HepG2 (cell line): ENCODE measurements at regions not wholly inside any gene's neighbourhood (a gene's known extent, or its start where the extent isn't known, plus 50 kb on each side); places are given as distances from the start of the nearest gene placed in this dataset.
A peak's percentile ranks its signal among the peaks of the same experiment; 100 is the strongest.

Experiments
- ARNTL ChIP-seq: sonication (generic); formaldehyde crosslinking; IDR thresholded peaks from 2 replicates; pipeline ENCODE4 v1.4.0; 2020; ENCODE audit warnings: mild to moderate bottlenecking, missing genetic modification reagents
- EZH2 ChIP-seq: conservative IDR thresholded peaks from 2 replicates; pipeline ENCODE4 v1.6.1; 2012; ENCODE audit warnings: mild to moderate bottlenecking, low read depth, low read length, moderate library complexity
- GABPA ChIP-seq, 2 experiments: IDR thresholded peaks; 2 replicates each; pipeline ENCODE4 v1.6.1; 2011 to 2016; ENCODE audit warnings: low read depth in 2 of 2, low read length in 1 of 2, missing biosample characterization in 1 of 2, missing genetic modification characterization in 1 of 2
- KLF6 ChIP-seq: IDR thresholded peaks from 2 replicates; pipeline ENCODE4 v1.8.0; 2016; ENCODE audit warnings: missing biosample characterization, missing genetic modification reagents
- NR2C2 ChIP-seq: sonication (generic); formaldehyde crosslinking; IDR thresholded peaks from 2 replicates; pipeline ENCODE4 v1.4.0; 2020; ENCODE audit warnings: missing genetic modification reagents, mild to moderate bottlenecking, moderate library complexity, borderline replicate concordance
- PAF1 ChIP-seq: IDR thresholded peaks from 2 replicates; pipeline ENCODE4 v1.6.1; 2016; ENCODE audit warnings: missing genetic modification reagents, missing compliant biosample characterization
- SMAD1 ChIP-seq: sonication (generic); formaldehyde crosslinking; IDR thresholded peaks from 2 replicates; pipeline ENCODE4 v1.4.0; 2020; ENCODE audit warnings: missing genetic modification reagents, low read depth, mild to moderate bottlenecking, borderline replicate concordance
- ZKSCAN8 ChIP-seq: IDR thresholded peaks from 2 replicates; pipeline ENCODE4 v1.6.1; 2016; ENCODE audit warnings: borderline replicate concordance, missing genetic modification reagents, missing compliant biosample characterization
- ZNF317 ChIP-seq: sonication (generic); formaldehyde crosslinking; IDR thresholded peaks from 2 replicates; pipeline ENCODE4 v1.5.0; 2020; ENCODE audit warnings: mild to moderate bottlenecking, missing genetic modification reagents
- TF ChIP-seq, protein P1 (sequence below): sonication (generic); formaldehyde crosslinking; IDR thresholded peaks from 2 replicates; pipeline ENCODE4 v1.4.0; 2020; ENCODE audit warnings: missing genetic modification reagents, borderline replicate concordance
- TF ChIP-seq, protein P2 (sequence below): sonication (generic); formaldehyde crosslinking; IDR thresholded peaks from 2 replicates; pipeline ENCODE4 v1.8.1; 2023; ENCODE audit warnings: missing genetic modification reagents, inconsistent platforms, borderline replicate concordance
- TF ChIP-seq, protein P3 (sequence below): sonication (generic); formaldehyde crosslinking; IDR thresholded peaks from 2 replicates; pipeline ENCODE4 v1.8.0; 2022; ENCODE audit warnings: missing genetic modification reagents, low read depth, mild to moderate bottlenecking, borderline replicate concordance
- TF ChIP-seq, protein P4 (sequence below): sonication (generic); formaldehyde crosslinking; IDR thresholded peaks from 2 replicates; pipeline ENCODE4 v1.5.0; 2020; ENCODE audit warnings: mild to moderate bottlenecking, missing genetic modification reagents
- TF ChIP-seq, protein P5 (sequence below): sonication (generic); formaldehyde crosslinking; IDR thresholded peaks from 2 replicates; pipeline ENCODE4 v1.5.1; 2020; ENCODE audit warnings: missing genetic modification reagents, mild to moderate bottlenecking, borderline replicate concordance
- TF ChIP-seq, protein P6 (sequence below): sonication (generic); formaldehyde crosslinking; IDR thresholded peaks from 2 replicates; pipeline ENCODE4 v1.4.0; 2020; ENCODE audit warnings: missing genetic modification reagents

DNA sequence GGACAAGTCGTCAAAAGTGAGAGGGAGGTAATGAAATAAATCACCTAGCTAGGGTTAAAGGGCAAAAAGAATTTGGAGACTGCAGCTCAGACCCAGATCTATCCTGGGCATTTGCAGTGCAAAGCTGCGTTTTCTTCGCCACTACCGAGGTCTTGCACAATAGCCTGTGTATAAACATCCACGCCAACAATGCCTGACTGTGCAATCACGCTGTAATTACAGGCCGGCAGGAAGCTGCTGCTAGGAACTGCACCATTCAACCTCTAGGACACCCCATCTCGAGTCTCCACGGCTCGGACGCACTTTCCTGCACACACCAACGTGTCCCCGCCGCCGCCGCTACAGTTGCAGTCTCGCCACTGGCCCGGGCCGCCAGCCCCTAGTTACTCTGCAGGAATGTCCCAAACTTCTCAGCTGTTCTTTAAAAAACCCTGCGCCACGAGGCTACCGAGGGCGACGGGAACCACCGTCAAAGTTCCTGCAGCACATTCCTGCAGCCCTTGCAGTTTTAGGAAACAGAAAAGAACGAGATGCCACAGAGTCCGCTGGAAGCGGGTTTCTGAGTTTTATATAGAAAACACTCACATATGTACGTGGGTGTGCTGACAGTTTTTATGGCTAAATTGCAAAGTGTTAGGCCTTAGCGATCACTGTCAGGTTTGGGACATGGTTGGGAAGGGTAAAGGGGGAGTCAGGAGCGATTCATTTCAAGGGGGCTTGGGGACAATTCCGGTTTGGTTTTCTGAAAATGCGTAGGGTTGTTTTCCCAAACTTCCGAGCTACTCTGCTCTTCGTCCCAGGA, 65.6 kb upstream of the PTGR2 start (continued):
- TF ChIP-seq SMAD1 (CRISPR knock-in tag) (0 out of 2 replicates have a peak, but pooled peaks have one; percentile 37), NR2C2 (peak; percentile 84), ZNF317 (CRISPR knock-in tag) (no peak), PAF1 (CRISPR knock-in tag) (no peak), EZH2 (no peak), KLF6 (CRISPR knock-in tag) (no peak), ZKSCAN8 (CRISPR knock-in tag) (peak; percentile 83), GABPA (IDR thresholded peaks at IDR 0.05; ENCODE audit: low read depth, low read length) (no peak), GABPA (CRISPR knock-in tag; IDR thresholded peaks at IDR 0.05; ENCODE audit: low read depth) (peak; percentile 67), ARNTL (CRISPR knock-in tag) (no peak)
- TF ChIP-seq, protein P1, sequence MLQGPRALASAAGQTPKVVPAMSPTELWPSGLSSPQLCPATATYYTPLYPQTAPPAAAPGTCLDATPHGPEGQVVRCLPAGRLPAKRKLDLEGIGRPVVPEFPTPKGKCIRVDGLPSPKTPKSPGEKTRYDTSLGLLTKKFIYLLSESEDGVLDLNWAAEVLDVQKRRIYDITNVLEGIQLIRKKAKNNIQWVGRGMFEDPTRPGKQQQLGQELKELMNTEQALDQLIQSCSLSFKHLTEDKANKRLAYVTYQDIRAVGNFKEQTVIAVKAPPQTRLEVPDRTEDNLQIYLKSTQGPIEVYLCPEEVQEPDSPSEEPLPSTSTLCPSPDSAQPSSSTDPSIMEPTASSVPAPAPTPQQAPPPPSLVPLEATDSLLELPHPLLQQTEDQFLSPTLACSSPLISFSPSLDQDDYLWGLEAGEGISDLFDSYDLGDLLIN: no peak
- TF ChIP-seq, protein P2, sequence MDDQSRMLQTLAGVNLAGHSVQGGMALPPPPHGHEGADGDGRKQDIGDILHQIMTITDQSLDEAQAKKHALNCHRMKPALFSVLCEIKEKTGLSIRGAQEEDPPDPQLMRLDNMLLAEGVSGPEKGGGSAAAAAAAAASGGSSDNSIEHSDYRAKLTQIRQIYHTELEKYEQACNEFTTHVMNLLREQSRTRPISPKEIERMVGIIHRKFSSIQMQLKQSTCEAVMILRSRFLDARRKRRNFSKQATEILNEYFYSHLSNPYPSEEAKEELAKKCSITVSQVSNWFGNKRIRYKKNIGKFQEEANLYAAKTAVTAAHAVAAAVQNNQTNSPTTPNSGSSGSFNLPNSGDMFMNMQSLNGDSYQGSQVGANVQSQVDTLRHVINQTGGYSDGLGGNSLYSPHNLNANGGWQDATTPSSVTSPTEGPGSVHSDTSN: no peak
- TF ChIP-seq, protein P3, sequence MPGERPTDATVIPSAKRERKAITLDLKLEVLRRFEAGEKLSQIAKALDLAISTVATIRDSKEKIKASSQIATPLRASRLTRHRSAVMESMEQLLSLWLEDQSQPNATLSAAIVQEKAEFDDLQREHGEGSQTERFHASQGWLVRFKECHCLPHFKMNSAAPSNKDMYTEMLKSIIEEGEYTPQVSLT: no peak
- TF ChIP-seq, protein P4, sequence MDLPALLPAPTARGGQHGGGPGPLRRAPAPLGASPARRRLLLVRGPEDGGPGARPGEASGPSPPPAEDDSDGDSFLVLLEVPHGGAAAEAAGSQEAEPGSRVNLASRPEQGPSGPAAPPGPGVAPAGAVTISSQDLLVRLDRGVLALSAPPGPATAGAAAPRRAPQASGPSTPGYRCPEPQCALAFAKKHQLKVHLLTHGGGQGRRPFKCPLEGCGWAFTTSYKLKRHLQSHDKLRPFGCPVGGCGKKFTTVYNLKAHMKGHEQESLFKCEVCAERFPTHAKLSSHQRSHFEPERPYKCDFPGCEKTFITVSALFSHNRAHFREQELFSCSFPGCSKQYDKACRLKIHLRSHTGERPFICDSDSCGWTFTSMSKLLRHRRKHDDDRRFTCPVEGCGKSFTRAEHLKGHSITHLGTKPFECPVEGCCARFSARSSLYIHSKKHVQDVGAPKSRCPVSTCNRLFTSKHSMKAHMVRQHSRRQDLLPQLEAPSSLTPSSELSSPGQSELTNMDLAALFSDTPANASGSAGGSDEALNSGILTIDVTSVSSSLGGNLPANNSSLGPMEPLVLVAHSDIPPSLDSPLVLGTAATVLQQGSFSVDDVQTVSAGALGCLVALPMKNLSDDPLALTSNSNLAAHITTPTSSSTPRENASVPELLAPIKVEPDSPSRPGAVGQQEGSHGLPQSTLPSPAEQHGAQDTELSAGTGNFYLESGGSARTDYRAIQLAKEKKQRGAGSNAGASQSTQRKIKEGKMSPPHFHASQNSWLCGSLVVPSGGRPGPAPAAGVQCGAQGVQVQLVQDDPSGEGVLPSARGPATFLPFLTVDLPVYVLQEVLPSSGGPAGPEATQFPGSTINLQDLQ (CRISPR knock-in tag): no peak
- TF ChIP-seq, protein P5, sequence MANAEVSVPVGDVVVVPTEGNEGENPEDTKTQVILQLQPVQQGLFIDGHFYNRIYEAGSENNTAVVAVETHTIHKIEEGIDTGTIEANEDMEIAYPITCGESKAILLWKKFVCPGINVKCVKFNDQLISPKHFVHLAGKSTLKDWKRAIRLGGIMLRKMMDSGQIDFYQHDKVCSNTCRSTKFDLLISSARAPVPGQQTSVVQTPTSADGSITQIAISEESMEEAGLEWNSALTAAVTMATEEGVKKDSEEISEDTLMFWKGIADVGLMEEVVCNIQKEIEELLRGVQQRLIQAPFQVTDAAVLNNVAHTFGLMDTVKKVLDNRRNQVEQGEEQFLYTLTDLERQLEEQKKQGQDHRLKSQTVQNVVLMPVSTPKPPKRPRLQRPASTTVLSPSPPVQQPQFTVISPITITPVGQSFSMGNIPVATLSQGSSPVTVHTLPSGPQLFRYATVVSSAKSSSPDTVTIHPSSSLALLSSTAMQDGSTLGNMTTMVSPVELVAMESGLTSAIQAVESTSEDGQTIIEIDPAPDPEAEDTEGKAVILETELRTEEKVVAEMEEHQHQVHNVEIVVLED (CRISPR knock-in tag): no peak
- TF ChIP-seq, protein P6, sequence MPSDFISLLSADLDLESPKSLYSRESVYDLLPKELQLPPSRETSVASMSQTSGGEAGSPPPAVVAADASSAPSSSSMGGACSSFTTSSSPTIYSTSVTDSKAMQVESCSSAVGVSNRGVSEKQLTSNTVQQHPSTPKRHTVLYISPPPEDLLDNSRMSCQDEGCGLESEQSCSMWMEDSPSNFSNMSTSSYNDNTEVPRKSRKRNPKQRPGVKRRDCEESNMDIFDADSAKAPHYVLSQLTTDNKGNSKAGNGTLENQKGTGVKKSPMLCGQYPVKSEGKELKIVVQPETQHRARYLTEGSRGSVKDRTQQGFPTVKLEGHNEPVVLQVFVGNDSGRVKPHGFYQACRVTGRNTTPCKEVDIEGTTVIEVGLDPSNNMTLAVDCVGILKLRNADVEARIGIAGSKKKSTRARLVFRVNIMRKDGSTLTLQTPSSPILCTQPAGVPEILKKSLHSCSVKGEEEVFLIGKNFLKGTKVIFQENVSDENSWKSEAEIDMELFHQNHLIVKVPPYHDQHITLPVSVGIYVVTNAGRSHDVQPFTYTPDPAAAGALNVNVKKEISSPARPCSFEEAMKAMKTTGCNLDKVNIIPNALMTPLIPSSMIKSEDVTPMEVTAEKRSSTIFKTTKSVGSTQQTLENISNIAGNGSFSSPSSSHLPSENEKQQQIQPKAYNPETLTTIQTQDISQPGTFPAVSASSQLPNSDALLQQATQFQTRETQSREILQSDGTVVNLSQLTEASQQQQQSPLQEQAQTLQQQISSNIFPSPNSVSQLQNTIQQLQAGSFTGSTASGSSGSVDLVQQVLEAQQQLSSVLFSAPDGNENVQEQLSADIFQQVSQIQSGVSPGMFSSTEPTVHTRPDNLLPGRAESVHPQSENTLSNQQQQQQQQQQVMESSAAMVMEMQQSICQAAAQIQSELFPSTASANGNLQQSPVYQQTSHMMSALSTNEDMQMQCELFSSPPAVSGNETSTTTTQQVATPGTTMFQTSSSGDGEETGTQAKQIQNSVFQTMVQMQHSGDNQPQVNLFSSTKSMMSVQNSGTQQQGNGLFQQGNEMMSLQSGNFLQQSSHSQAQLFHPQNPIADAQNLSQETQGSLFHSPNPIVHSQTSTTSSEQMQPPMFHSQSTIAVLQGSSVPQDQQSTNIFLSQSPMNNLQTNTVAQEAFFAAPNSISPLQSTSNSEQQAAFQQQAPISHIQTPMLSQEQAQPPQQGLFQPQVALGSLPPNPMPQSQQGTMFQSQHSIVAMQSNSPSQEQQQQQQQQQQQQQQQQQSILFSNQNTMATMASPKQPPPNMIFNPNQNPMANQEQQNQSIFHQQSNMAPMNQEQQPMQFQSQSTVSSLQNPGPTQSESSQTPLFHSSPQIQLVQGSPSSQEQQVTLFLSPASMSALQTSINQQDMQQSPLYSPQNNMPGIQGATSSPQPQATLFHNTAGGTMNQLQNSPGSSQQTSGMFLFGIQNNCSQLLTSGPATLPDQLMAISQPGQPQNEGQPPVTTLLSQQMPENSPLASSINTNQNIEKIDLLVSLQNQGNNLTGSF (CRISPR knock-in tag): 0 out of 2 replicates have a peak, but pooled peaks have one; percentile 34
